ENCODE measurements at regions not wholly inside any gene's neighbourhood (a gene's known extent, or its start where the extent isn't known, plus 50 kb on each side); places are given as distances from the start of the nearest gene placed in this dataset.

- TF ChIP-seq ZNF512 (CRISPR knock-in tag; IDR thresholded peaks at IDR 0.05; ENCODE audit: borderline replicate concordance) (no peak), E2F1 (CRISPR knock-in tag; IDR thresholded peaks at IDR 0.05) (no peak), ZBTB21 (CRISPR knock-in tag; IDR thresholded peaks at IDR 0.05; ENCODE audit: borderline replicate concordance) (no peak)
- no peaks in the 10 kb centered on the region for H3K27me3 Mint-ChIP-seq (ENCODE audit: low read depth)
- ChIA-PET CTCF (no interaction called here), POLR2A (no interaction called here)
- H3K4me3 Mint-ChIP-seq, result no peak overlapping the region
- no peak overlapping the region for H3K27ac Mint-ChIP-seq
- DNase-seq (ENCODE audit: low spot score), result no peak
- peaks cover 51% of the 10 kb centered on the region for H3K9me3 Mint-ChIP-seq
- H3K36me3 Mint-ChIP-seq, result peaks cover 41% of the 10 kb centered on the region
- no peak for ATAC-seq
- peaks cover 8% of the 10 kb centered on the region for H3K4me1 Mint-ChIP-seq
Observed at GRCh38 chr5:82772281-82772680, 304.9 kb downstream of the TMEM167A start.

- CTCF ChIA-PET, result no interaction called here
- peaks cover 42% of the 10 kb centered on the region for H3K9me3 Mint-ChIP-seq
- POLR2A ChIA-PET, result no interaction called here
- DNase-seq (ENCODE audit: low spot score) (no peak), ATAC-seq (no peak)
- no peaks in the 10 kb centered on the region for H3K27me3 Mint-ChIP-seq (ENCODE audit: low read depth)
- peaks cover 37% of the 10 kb centered on the region for H3K36me3 Mint-ChIP-seq
- no peak overlapping the region for H3K27ac Mint-ChIP-seq
- H3K4me1 Mint-ChIP-seq, result peaks cover 8% of the 10 kb centered on the region
- no peak for TF ChIP-seq FOXP1 (CRISPR knock-in tag; IDR thresholded peaks at IDR 0.05; ENCODE audit: borderline replicate concordance)
- TF ChIP-seq ELF4 (CRISPR knock-in tag; IDR thresholded peaks at IDR 0.05; ENCODE audit: low read depth), result no peak
- TF ChIP-seq IRF2 (CRISPR knock-in tag; IDR thresholded peaks at IDR 0.05; ENCODE audit: borderline replicate concordance, low read depth), result no peak
- no peak for TF ChIP-seq PRDM15 (CRISPR knock-in tag; IDR thresholded peaks at IDR 0.05)
- TF ChIP-seq TEAD1 (CRISPR knock-in tag; IDR thresholded peaks at IDR 0.05), result no peak
- TF ChIP-seq JUN (CRISPR knock-in tag; IDR thresholded peaks at IDR 0.05), result no peak
- TF ChIP-seq NR1H2 (CRISPR knock-in tag; IDR thresholded peaks at IDR 0.05), result no peak
- TF ChIP-seq ZNF512 (CRISPR knock-in tag; IDR thresholded peaks at IDR 0.05; ENCODE audit: borderline replicate concordance), result no peak
- no peak for TF ChIP-seq NFATC4 (CRISPR knock-in tag; IDR thresholded peaks at IDR 0.05)
- no peak for TF ChIP-seq ZNF263 (CRISPR knock-in tag; IDR thresholded peaks at IDR 0.05; ENCODE audit: low read depth)
- TF ChIP-seq AR (CRISPR knock-in tag; IDR thresholded peaks at IDR 0.05), result no peak
- no peak for TF ChIP-seq NFE2L1 (CRISPR knock-in tag; IDR thresholded peaks at IDR 0.05)
- H3K4me3 Mint-ChIP-seq, result no peak overlapping the region
Observed at GRCh38 chr5:82766206-82766605, 311.0 kb downstream of the TMEM167A start.
